HCT116 (cell line): ENCODE measurements at regions not wholly inside any gene's neighbourhood (a gene's known extent, or its start where the extent isn't known, plus 50 kb on each side); places are given as distances from the start of the nearest gene placed in this dataset.

Experiments
- ATAC-seq: fragments of 200-7000 bp; cut with Tn5 transposase; 2 replicates; pipeline ENCODE4 v1.9.1; 2020; ENCODE audit warnings: mild to moderate bottlenecking, moderate library complexity
- BruUV-seq: library from RNA; stranded (reverse); fragments of 400-500 nt; replicated peaks from 2 replicates; lab custom pipeline; 2021; lab: Mats Ljungman, UMichigan
- CTCF ChIA-PET: fragments of 300-600 bp; sonication (Branson Sonifier 250); formaldehyde crosslinking; loops from one replicate; lab custom pipeline; 2021; ENCODE audit warnings: antibody characterized with exemption; lab: Charles Lee
- POLR2A ChIA-PET: fragments of 300-600, 350-600 bp; sonication (Branson Sonifier 250); formaldehyde crosslinking; loops from one replicate; lab custom pipeline; 2021; ENCODE audit warnings: antibody characterized with exemption; lab: Charles Lee
- RAD21 ChIA-PET, 2 experiments: fragments of 300-600 bp; sonication (Branson Sonifier 250); formaldehyde crosslinking; loops; one replicate each; lab custom pipeline; 2023; ENCODE audit warnings: low total read pairs in 2 of 2; ENCODE audit not compliant: uncharacterized antibody in 2 of 2, unreplicated experiment in 2 of 2, low non-redundant PET in 1 of 2; lab: Charles Lee
- DNase-seq: peaks from one replicate; pipeline ENCODE4 v3.0.0-alpha.2; 2010; ENCODE audit warnings: low read depth, low spot score
- H2AFZ ChIP-seq: fragments of 200-600 bp; shearing (Covaris generic), sonication (generic); 2 replicates; pipeline ENCODE4 v1.6.1; 2017; ENCODE audit warnings: low read depth, mixed run types, mixed read lengths, antibody characterized with exemption, low read length; ENCODE audit not compliant: poor library complexity, severe bottlenecking
- H3K27ac ChIP-seq: 2 replicates; pipeline ENCODE4 v1.5.1; 2012; ENCODE audit warnings: low read depth, low read length
- H3K27me3 ChIP-seq: fragments of 200-600 bp; sonication (generic); 2 replicates; pipeline ENCODE4 v1.6.1; 2016; ENCODE audit warnings: mixed run types, low read length, mixed read lengths; ENCODE audit not compliant: insufficient read depth
- H3K36me3 ChIP-seq, 2 experiments: fragments of 200-500 bp in 1 of 2; fragments of 200-600 bp in 1 of 2; sonication (Bioruptor generic) in 1 of 2; sonication (generic) in 1 of 2; 2 replicates each; pipeline versions ENCODE4 v1.5.1 to v1.6.1; 2014 to 2016; ENCODE audit warnings: low read length in 2 of 2, inconsistent platforms in 1 of 2, mixed read lengths in 1 of 2, mixed run types in 1 of 2; ENCODE audit not compliant: insufficient read depth in 2 of 2, control insufficient read depth in 1 of 2
- H3K4me1 ChIP-seq, 2 experiments: fragments of 200-600 bp in 1 of 2; sonication (generic) in 1 of 2; 2 replicates each; pipeline versions ENCODE4 v1.5.1 to v1.6.1; 2012 to 2017; ENCODE audit warnings: low read length in 2 of 2, inconsistent platforms in 1 of 2, mild to moderate bottlenecking in 1 of 2, mixed read lengths in 1 of 2, mixed run types in 1 of 2, moderate library complexity in 1 of 2; ENCODE audit not compliant: insufficient read depth in 2 of 2, control insufficient read depth in 1 of 2
- H3K4me2 ChIP-seq: fragments of 200-600 bp; sonication (generic); 2 replicates; pipeline ENCODE4 v1.6.1; 2017; ENCODE audit warnings: mixed run types, low read length, mixed read lengths
- H3K4me3 ChIP-seq, 2 experiments: fragments of 200-600 bp in 1 of 2; sonication (generic) in 1 of 2; replicated peaks in 1 of 2; 2 replicates each; pipeline ENCODE4 v1.5.1; 2011 to 2016; ENCODE audit warnings: low read length in 2 of 2, control low read depth in 1 of 2, low read depth in 1 of 2, mild to moderate bottlenecking in 1 of 2, mixed read lengths in 1 of 2, mixed run types in 1 of 2
- H3K79me2 ChIP-seq: fragments of 200-600 bp; sonication (generic); 2 replicates; pipeline ENCODE4 v1.6.1; 2017; ENCODE audit warnings: mild to moderate bottlenecking, mixed run types, low read length, moderate library complexity, mixed read lengths; ENCODE audit not compliant: insufficient read depth
- H3K9ac ChIP-seq: fragments of 200-600 bp; sonication (generic); 2 replicates; pipeline ENCODE4 v1.6.1; 2016; ENCODE audit warnings: low read length, mixed read lengths
- H3K9me2 ChIP-seq: fragments of 200-600 bp; sonication (generic), shearing (Covaris generic); 2 replicates; pipeline ENCODE4 v1.6.1; 2017; ENCODE audit warnings: mixed run types, mild to moderate bottlenecking, moderate library complexity; ENCODE audit not compliant: insufficient read depth
- H3K9me3 ChIP-seq, 2 experiments: fragments of 200-500 bp in 1 of 2; fragments of 200-600 bp in 1 of 2; sonication (Bioruptor generic) in 1 of 2; sonication (generic) in 1 of 2; 2 replicates each; pipeline ENCODE4 v1.6.1; 2014 to 2017; ENCODE audit warnings: low read length in 2 of 2, mixed read lengths in 2 of 2, inconsistent platforms in 1 of 2, low read depth in 1 of 2, mild to moderate bottlenecking in 1 of 2, mixed run types in 1 of 2, moderate library complexity in 1 of 2; ENCODE audit not compliant: control insufficient read depth in 1 of 2, insufficient read depth in 1 of 2
- H4K20me1 ChIP-seq: fragments of 200-600 bp; sonication (generic), shearing (Covaris generic); 2 replicates; pipeline ENCODE4 v1.6.1; 2017; ENCODE audit warnings: mixed run types, mild to moderate bottlenecking, moderate library complexity; ENCODE audit not compliant: insufficient read depth
- CBX3 ChIP-seq: IDR thresholded peaks from 2 replicates; pipeline ENCODE4 v1.6.1; 2012; ENCODE audit warnings: low read depth
- CTCF ChIP-seq, 3 experiments: fragments of 200-600 bp in 1 of 3; sonication (generic) in 1 of 3; IDR thresholded peaks in 2 of 3; conservative IDR thresholded peaks in 1 of 3; 2 replicates each; pipeline ENCODE4 v1.5.1; 2012 to 2017; ENCODE audit warnings: low read depth in 2 of 3, low read length in 2 of 3, antibody characterized with exemption in 1 of 3, borderline replicate concordance in 1 of 3, control low read depth in 1 of 3, mild to moderate bottlenecking in 1 of 3, mixed read lengths in 1 of 3, mixed run types in 1 of 3, moderate library complexity in 1 of 3; ENCODE audit not compliant: insufficient read depth in 1 of 3
- ELF1 ChIP-seq: IDR thresholded peaks from 2 replicates; pipeline ENCODE4 v1.6.1; 2012; ENCODE audit warnings: low read depth, borderline replicate concordance
- EZH2 ChIP-seq: fragments of 200-600 bp; sonication (generic); IDR thresholded peaks from 2 replicates; pipeline ENCODE4 v1.6.1; 2017; ENCODE audit warnings: antibody characterized with exemption, mixed run types
- EZH2phosphoT487 ChIP-seq: fragments of 200-600 bp; IDR thresholded peaks from 2 replicates; pipeline ENCODE4 v1.6.1; 2018; ENCODE audit warnings: antibody characterized with exemption, borderline replicate concordance
- FOSL1 ChIP-seq: IDR thresholded peaks from 2 replicates; pipeline ENCODE4 v1.6.1; 2012; ENCODE audit warnings: low read depth
- JUND ChIP-seq: IDR thresholded peaks from 2 replicates; pipeline ENCODE4 v1.6.1; 2012
- MAX ChIP-seq: IDR thresholded peaks from 2 replicates; pipeline ENCODE4 v1.6.1; 2012
- POLR2A ChIP-seq: IDR thresholded peaks from 2 replicates; pipeline ENCODE4 v1.7.0; 2011; ENCODE audit warnings: borderline replicate concordance; ENCODE audit not compliant: insufficient read depth, insufficient read length; ENCODE audit errors: extremely low read depth
- POLR2AphosphoS5 ChIP-seq: IDR thresholded peaks from 2 replicates; pipeline ENCODE4 v1.6.1; 2011; ENCODE audit warnings: mild to moderate bottlenecking, low read depth, low read length, moderate library complexity
- RAD21 ChIP-seq: IDR thresholded peaks from 2 replicates; pipeline ENCODE4 v1.6.1; 2012; ENCODE audit warnings: low read depth, mild to moderate bottlenecking
- SIN3A ChIP-seq: IDR thresholded peaks from 2 replicates; pipeline ENCODE4 v1.6.1; 2012; ENCODE audit warnings: low read depth
- SP1 ChIP-seq: IDR thresholded peaks from 2 replicates; pipeline ENCODE4 v1.6.1; 2012; ENCODE audit warnings: low read depth
- SRF ChIP-seq: IDR thresholded peaks from 2 replicates; pipeline ENCODE4 v1.6.1; 2012; ENCODE audit warnings: low read depth
- TCF7L2 ChIP-seq: IDR thresholded peaks from 2 replicates; pipeline ENCODE4 v1.7.0; 2011; ENCODE audit warnings: borderline replicate concordance, inconsistent platforms; ENCODE audit not compliant: insufficient read depth, insufficient read length; ENCODE audit errors: extremely low read depth
- intact Hi-C: fragments of 100-400 bp; cut with micrococcal nuclease; formaldehyde crosslinking; loops from 2 replicates; pipeline ENCODE4 v1.10.0; 2022
- TF ChIP-seq, protein P1 (sequence below): IDR thresholded peaks from 2 replicates; pipeline ENCODE4 v1.6.1; 2012
- TF ChIP-seq, protein P2 (sequence below): IDR thresholded peaks from 2 replicates; pipeline ENCODE4 v1.6.1; 2012; ENCODE audit warnings: low read depth
- TF ChIP-seq, protein P3 (sequence below): IDR thresholded peaks from 2 replicates; pipeline ENCODE4 v1.6.1; 2011; ENCODE audit warnings: mild to moderate bottlenecking, low read length, moderate library complexity; ENCODE audit not compliant: insufficient replicate concordance; ENCODE audit errors: extremely low read depth

DNA sequence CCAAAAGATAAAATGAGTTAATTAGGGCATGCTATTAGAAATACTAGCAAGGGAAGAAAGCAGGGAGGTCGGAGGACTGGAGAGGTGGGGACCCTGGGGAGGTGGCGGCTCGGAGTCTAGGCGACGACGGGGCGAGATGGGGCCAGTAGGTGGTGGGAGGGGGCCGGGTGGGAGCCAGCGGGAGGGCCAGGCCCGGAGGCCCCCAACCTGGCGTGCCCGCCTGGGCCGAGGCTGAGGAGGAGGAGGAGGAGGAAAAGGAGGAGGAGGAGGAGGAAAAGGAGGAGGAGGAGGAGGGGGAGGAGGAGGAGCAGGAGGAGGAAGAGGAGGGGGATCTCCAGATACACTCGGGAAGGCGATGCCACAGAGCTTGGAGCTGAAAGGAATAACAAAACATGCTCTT lies 426.2 kb downstream of the NR2F2 start:
- H2AFZ ChIP-seq, result no peak overlapping the region
- H3K27ac ChIP-seq, result no peak overlapping the region
- no TSS peak for BruUV-seq
- H3K9me3 ChIP-seq, result no peaks in the 10 kb centered on the region
- no peaks in the 10 kb centered on the region for H4K20me1 ChIP-seq
- H3K4me3 ChIP-seq, result no peak overlapping the region
- H3K79me2 ChIP-seq, result no peaks in the 10 kb centered on the region
- ChIA-PET RAD21 (no interaction called here), CTCF (no interaction called here), POLR2A (no interaction called here)
- TF ChIP-seq EZH2 (no peak), SRF (no peak), TCF7L2 (no peak), MAX (no peak), CTCF (IDR thresholded peaks at IDR 0.05 in 2 of 3, conservative IDR thresholded peaks at IDR 0.05 in 1 of 3; ENCODE audit: borderline replicate concordance in 1 of 3, insufficient read depth in 1 of 3, low read depth in 2 of 3, low read length in 2 of 3) (no peak), EZH2phosphoT487 (no peak), JUND (no peak), SIN3A (no peak), ELF1 (no peak), POLR2A (no peak), FOSL1 (no peak), RAD21 (no peak), POLR2AphosphoS5 (no peak), CBX3 (no peak), SP1 (no peak)
- TF ChIP-seq, protein P1, sequence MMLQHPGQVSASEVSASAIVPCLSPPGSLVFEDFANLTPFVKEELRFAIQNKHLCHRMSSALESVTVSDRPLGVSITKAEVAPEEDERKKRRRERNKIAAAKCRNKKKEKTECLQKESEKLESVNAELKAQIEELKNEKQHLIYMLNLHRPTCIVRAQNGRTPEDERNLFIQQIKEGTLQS, result no peak
- TF ChIP-seq, protein P2, sequence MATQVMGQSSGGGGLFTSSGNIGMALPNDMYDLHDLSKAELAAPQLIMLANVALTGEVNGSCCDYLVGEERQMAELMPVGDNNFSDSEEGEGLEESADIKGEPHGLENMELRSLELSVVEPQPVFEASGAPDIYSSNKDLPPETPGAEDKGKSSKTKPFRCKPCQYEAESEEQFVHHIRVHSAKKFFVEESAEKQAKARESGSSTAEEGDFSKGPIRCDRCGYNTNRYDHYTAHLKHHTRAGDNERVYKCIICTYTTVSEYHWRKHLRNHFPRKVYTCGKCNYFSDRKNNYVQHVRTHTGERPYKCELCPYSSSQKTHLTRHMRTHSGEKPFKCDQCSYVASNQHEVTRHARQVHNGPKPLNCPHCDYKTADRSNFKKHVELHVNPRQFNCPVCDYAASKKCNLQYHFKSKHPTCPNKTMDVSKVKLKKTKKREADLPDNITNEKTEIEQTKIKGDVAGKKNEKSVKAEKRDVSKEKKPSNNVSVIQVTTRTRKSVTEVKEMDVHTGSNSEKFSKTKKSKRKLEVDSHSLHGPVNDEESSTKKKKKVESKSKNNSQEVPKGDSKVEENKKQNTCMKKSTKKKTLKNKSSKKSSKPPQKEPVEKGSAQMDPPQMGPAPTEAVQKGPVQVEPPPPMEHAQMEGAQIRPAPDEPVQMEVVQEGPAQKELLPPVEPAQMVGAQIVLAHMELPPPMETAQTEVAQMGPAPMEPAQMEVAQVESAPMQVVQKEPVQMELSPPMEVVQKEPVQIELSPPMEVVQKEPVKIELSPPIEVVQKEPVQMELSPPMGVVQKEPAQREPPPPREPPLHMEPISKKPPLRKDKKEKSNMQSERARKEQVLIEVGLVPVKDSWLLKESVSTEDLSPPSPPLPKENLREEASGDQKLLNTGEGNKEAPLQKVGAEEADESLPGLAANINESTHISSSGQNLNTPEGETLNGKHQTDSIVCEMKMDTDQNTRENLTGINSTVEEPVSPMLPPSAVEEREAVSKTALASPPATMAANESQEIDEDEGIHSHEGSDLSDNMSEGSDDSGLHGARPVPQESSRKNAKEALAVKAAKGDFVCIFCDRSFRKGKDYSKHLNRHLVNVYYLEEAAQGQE, result no peak
- TF ChIP-seq, protein P3, sequence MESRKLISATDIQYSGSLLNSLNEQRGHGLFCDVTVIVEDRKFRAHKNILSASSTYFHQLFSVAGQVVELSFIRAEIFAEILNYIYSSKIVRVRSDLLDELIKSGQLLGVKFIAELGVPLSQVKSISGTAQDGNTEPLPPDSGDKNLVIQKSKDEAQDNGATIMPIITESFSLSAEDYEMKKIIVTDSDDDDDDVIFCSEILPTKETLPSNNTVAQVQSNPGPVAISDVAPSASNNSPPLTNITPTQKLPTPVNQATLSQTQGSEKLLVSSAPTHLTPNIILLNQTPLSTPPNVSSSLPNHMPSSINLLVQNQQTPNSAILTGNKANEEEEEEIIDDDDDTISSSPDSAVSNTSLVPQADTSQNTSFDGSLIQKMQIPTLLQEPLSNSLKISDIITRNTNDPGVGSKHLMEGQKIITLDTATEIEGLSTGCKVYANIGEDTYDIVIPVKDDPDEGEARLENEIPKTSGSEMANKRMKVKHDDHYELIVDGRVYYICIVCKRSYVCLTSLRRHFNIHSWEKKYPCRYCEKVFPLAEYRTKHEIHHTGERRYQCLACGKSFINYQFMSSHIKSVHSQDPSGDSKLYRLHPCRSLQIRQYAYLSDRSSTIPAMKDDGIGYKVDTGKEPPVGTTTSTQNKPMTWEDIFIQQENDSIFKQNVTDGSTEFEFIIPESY, result no peak
- no peaks in the 10 kb centered on the region for H3K9me2 ChIP-seq
- DNase-seq (no peak), ATAC-seq (no peak)
- no peaks in the 10 kb centered on the region for H3K27me3 ChIP-seq
- intact Hi-C loops, result no loop called here
- H3K4me2 ChIP-seq, result no peak overlapping the region
- H3K36me3 ChIP-seq, result no peaks in the 10 kb centered on the region
- no peaks in the 10 kb centered on the region for H3K4me1 ChIP-seq
- H3K9ac ChIP-seq, result no peak overlapping the region
